ENCODE measurements at regions not wholly inside any gene's neighbourhood (a gene's known extent, or its start where the extent isn't known, plus 50 kb on each side); places are given as distances from the start of the nearest gene placed in this dataset.

DNA sequence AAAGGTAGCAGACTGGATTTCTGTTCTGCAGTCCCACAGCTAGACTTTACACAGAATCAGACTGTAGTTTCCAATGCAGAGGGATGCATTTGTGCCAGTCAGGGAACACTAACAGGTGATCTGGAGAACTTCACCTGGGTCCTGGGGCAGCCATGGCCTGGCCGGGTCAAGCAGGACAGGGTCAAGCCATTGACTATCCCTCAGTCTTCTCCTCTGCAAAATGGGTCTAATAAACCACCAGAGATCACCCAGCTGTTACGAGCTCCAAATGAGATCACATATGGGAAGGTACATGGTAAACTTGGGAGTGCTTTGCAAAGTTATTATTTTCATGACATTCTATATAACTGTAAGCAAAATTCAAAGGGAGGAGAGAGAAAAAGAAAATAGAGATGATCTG, 294.1 kb downstream of the CDCA7 start:
- Histone ChIP-seq H3K4me3 (no peak overlapping the region), H3K27ac (no peak overlapping the region), H3K27me3 (ENCODE audit: insufficient read depth in 3 of 3, low read length in 2 of 3) (peaks cover 0 to 3% (median 0%) of the 10 kb centered on the region in 3 donors), H3K9me3 (no peaks in the 10 kb centered on the region), H3K4me1 (no peaks in the 10 kb centered on the region), H3K36me3 (ENCODE audit: insufficient read depth in 1 of 2, low read depth in 1 of 2) (no peaks in the 10 kb centered on the region)
- no peak for DNase-seq
- ATAC-seq = no peak
- WGBS, 3 donors = 89 to 97% (median 94%) methylated on average over 2 of the region's 2 CpGs
- intact Hi-C loops (cut with DNase I) = no loop called here
- TF ChIP-seq, protein P1, sequence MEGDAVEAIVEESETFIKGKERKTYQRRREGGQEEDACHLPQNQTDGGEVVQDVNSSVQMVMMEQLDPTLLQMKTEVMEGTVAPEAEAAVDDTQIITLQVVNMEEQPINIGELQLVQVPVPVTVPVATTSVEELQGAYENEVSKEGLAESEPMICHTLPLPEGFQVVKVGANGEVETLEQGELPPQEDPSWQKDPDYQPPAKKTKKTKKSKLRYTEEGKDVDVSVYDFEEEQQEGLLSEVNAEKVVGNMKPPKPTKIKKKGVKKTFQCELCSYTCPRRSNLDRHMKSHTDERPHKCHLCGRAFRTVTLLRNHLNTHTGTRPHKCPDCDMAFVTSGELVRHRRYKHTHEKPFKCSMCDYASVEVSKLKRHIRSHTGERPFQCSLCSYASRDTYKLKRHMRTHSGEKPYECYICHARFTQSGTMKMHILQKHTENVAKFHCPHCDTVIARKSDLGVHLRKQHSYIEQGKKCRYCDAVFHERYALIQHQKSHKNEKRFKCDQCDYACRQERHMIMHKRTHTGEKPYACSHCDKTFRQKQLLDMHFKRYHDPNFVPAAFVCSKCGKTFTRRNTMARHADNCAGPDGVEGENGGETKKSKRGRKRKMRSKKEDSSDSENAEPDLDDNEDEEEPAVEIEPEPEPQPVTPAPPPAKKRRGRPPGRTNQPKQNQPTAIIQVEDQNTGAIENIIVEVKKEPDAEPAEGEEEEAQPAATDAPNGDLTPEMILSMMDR (IDR thresholded peaks at IDR 0.05) = no peak

DNA sequence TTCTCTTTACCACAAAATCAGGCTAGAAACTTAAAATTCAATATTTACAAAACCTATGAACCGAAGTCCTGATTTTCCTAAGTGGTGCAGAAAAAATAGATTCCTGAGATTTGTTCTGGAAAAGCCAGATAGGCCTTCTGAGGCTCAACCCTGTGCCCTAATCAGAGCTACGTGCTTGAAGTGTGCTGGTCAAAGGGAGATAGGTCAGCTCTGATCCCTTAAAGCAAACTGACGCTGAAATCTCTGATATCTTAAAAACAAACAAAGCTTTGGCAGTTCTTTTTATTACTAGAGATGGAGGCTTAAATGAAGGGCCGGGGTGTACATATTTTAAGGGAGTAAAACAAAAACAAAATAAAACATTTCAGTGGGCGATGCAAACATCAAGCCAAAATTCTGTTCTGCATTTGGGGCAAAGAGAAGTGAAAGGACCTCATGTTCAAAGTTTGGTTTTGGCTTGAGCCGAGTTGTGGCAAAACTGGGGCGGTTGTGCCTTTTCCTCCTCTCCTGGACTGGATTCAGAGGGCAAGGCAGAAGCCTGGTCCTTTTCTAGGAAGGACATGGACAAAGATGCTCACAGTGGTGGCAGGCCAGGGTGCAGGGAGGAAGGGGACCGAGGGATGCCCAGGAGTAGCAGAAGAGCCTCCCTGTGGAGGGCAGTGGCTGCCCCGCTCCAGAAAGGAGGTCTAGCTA, 295.0 kb downstream of the CDCA7 start:
- DNase-seq (no peak), ATAC-seq (no peak)
- Histone ChIP-seq H3K27ac (no peak overlapping the region), H3K4me1 (no peaks in the 10 kb centered on the region), H3K9me3 (no peaks in the 10 kb centered on the region), H3K27me3 (ENCODE audit: insufficient read depth in 3 of 3, low read length in 2 of 3) (peaks cover 0 to 3% (median 0%) of the 10 kb centered on the region in 3 donors), H3K36me3 (ENCODE audit: insufficient read depth in 1 of 2, low read depth in 1 of 2) (no peaks in the 10 kb centered on the region), H3K4me3 (no peak overlapping the region)
- TF ChIP-seq, protein P1 (IDR thresholded peaks at IDR 0.05) = no peak
- 47 to 77% (median 66%) methylated on average over 9 of the region's 9 CpGs for WGBS, 3 donors
- intact Hi-C loops (cut with DNase I) = no loop called here

DNA sequence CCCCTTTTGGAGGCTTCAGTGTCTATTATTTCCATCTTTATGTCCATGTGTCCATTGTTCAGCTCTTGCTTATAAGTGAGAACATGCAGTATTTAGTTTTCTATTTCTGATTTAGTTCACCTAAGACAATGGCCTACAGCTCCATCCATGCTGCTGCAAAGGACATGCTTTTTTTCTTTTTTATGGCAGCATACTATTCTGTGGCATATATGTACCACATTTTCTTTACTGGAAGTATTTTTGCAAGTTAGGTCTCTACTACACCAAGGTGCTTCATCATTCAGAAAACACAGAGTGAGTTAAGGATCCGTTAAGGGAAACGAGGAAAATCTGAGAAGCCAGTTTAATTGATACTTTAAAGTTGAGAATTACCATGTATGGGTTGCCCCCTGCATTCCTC, 297.2 kb downstream of the CDCA7 start:
- no peaks in the 10 kb centered on the region for H3K9me3 ChIP-seq

DNA sequence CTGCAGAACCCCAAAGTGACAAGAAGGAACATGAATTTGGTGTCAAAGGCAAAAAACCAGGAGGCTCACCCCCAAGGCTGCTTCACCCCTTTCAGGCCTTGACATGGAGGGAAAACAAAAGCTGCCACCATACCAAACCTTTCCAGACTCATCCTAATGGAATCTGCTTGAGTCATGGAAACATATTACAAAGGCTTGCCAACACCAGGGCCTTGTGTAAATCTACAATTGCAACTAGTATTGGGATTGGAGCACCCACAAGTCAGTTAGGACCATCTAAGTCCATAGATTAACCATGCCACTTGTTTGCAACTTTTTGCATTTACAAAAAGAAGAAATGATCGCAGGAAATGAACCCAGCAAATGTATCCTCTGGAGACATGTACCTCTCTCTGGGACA, 297.6 kb downstream of the CDCA7 start:
- H3K4me3 ChIP-seq = no peak overlapping the region
- ATAC-seq (no peak), DNase-seq (no peak)
- H3K27ac ChIP-seq = no peak overlapping the region
- no peaks in the 10 kb centered on the region for H3K27me3 ChIP-seq (ENCODE audit: insufficient read depth in 3 of 3, low read length in 2 of 3)
- intact Hi-C loops (cut with DNase I) = no loop called here
- WGBS, 3 donors = 91 to 96% (median 91%) methylated on average over 1 of the region's 1 CpG
- H3K36me3 ChIP-seq (ENCODE audit: insufficient read depth in 1 of 2, low read depth in 1 of 2) = no peaks in the 10 kb centered on the region
- H3K9me3 ChIP-seq = no peaks in the 10 kb centered on the region
- H3K4me1 ChIP-seq = no peaks in the 10 kb centered on the region
- TF ChIP-seq, protein P1 (IDR thresholded peaks at IDR 0.05) = no peak

More for the DNA sequence above, 297.2 kb downstream of the CDCA7 start:
- DNase-seq (no peak), ATAC-seq (no peak)
- intact Hi-C loops (cut with DNase I) = no loop called here
- TF ChIP-seq, protein P1 (IDR thresholded peaks at IDR 0.05) = no peak
- H3K27ac ChIP-seq = no peak overlapping the region
- no peak overlapping the region for H3K4me3 ChIP-seq
- WGBS, 3 donors = 95 to 97% (median 96%) methylated on average over 2 of the region's 2 CpGs
- H3K36me3 ChIP-seq (ENCODE audit: insufficient read depth in 1 of 2, low read depth in 1 of 2) = no peaks in the 10 kb centered on the region
- no peaks in the 10 kb centered on the region for H3K27me3 ChIP-seq (ENCODE audit: insufficient read depth in 3 of 3, low read length in 2 of 3)
- H3K4me1 ChIP-seq = no peaks in the 10 kb centered on the region
